CD14-positive monocyte (primary cell): ENCODE measurements at regions not wholly inside any gene's neighbourhood (a gene's known extent, or its start where the extent isn't known, plus 50 kb on each side); places are given as distances from the start of the nearest gene placed in this dataset.

Source experiments
- DNase-seq, 3 donors: peaks; one replicate each; pipeline ENCODE4 v3.0.0-alpha.2; 2011 to 2022
- H2AFZ ChIP-seq: 2 replicates; pipeline ENCODE4 v1.6.0; 2012; ENCODE audit warnings: mild to moderate bottlenecking, low read depth, low read length, inconsistent platforms; ENCODE audit not compliant: insufficient read depth, poor library complexity, severe bottlenecking
- H3K27ac ChIP-seq, 2 donors: 1 replicate in 1 of 2; 2 replicates in 1 of 2; pipeline ENCODE4 v1.5.1; 2012 to 2013; ENCODE audit warnings: low read length in 2 of 2, control low read depth in 1 of 2, inconsistent platforms in 1 of 2, low read depth in 1 of 2, mild to moderate bottlenecking in 1 of 2
- H3K27me3 ChIP-seq, 2 donors: one replicate each; pipeline versions ENCODE4 v1.6.0 to v1.6.1; 2011 to 2013; ENCODE audit warnings: low read length in 2 of 2; ENCODE audit not compliant: control insufficient read depth in 2 of 2, insufficient read depth in 2 of 2
- H3K36me3 ChIP-seq, 2 donors: replicated peaks in 1 of 2; 1 replicate in 1 of 2; 2 replicates in 1 of 2; pipeline versions ENCODE4 v1.5.1 to v1.6.1; 2012 to 2013; ENCODE audit warnings: low read length in 2 of 2, control low read depth in 1 of 2, inconsistent platforms in 1 of 2, mild to moderate bottlenecking in 1 of 2; ENCODE audit not compliant: insufficient read depth in 2 of 2, control insufficient read depth in 1 of 2
- H3K4me1 ChIP-seq, 2 donors: 1 replicate in 1 of 2; 2 replicates in 1 of 2; pipeline versions ENCODE4 v1.5.1 to v1.6.1; 2012 to 2013; ENCODE audit warnings: low read length in 2 of 2, control low read depth in 1 of 2, inconsistent platforms in 1 of 2, mild to moderate bottlenecking in 1 of 2, moderate library complexity in 1 of 2; ENCODE audit not compliant: insufficient read depth in 2 of 2, control insufficient read depth in 1 of 2
- H3K4me2 ChIP-seq: replicated peaks from 2 replicates; pipeline ENCODE3; 2012; ENCODE audit warnings: low read length, moderate library complexity, mild to moderate bottlenecking; ENCODE audit not compliant: poor library complexity, severe bottlenecking; ENCODE audit errors: extremely low read depth
- H3K4me3 ChIP-seq, 3 experiments: fragments of 200-600 bp in 1 of 3; sonication (generic) in 1 of 3; replicated peaks in 1 of 3; 1 replicate in 2 of 3; 2 replicates in 1 of 3; pipeline ENCODE4 v1.5.1; 2011 to 2013; ENCODE audit warnings: low read length in 3 of 3, mild to moderate bottlenecking in 3 of 3, control low read depth in 2 of 3, low read depth in 2 of 3, inconsistent platforms in 1 of 3, moderate library complexity in 1 of 3
- H3K79me2 ChIP-seq: 2 replicates; pipeline ENCODE4 v1.6.0; 2012; ENCODE audit warnings: mild to moderate bottlenecking, control low read depth, inconsistent platforms, low read length, moderate library complexity; ENCODE audit not compliant: insufficient read depth
- H3K9ac ChIP-seq: 2 replicates; pipeline ENCODE4 v1.6.0; 2017; ENCODE audit warnings: low read length, mild to moderate bottlenecking; ENCODE audit not compliant: insufficient read depth, poor library complexity, severe bottlenecking
- H3K9me3 ChIP-seq, 2 donors: replicated peaks in 1 of 2; 1 replicate in 1 of 2; 2 replicates in 1 of 2; pipeline versions ENCODE4 v1.5.1 to v1.6.1; 2012 to 2013; ENCODE audit warnings: low read length in 2 of 2, control low read depth in 1 of 2; ENCODE audit not compliant: control insufficient read depth in 1 of 2, insufficient read depth in 1 of 2
- H4K20me1 ChIP-seq: 2 replicates; pipeline ENCODE4 v1.6.0; 2012; ENCODE audit warnings: mild to moderate bottlenecking, low read length, control low read depth, moderate library complexity; ENCODE audit not compliant: insufficient read depth
- H3K27ac Mint-ChIP-seq, 7 donors: one replicate each; pipeline ENCODE4 v1.8.0; 2020; ENCODE audit warnings: mild to moderate bottlenecking in 7 of 7, mixed read lengths in 7 of 7, moderate library complexity in 6 of 7, inconsistent platforms in 2 of 7
- H3K27me3 Mint-ChIP-seq, 3 donors: one replicate each; pipeline ENCODE4 v1.8.0; 2021 to 2022; ENCODE audit warnings: low read depth in 3 of 3, mild to moderate bottlenecking in 3 of 3, mixed read lengths in 3 of 3, moderate library complexity in 3 of 3, inconsistent platforms in 1 of 3
- H3K36me3 Mint-ChIP-seq, 2 donors: one replicate each; pipeline ENCODE4 v1.8.0; 2020; ENCODE audit warnings: mixed read lengths in 2 of 2, inconsistent platforms in 1 of 2, mild to moderate bottlenecking in 1 of 2
- H3K4me1 Mint-ChIP-seq: one replicate; pipeline ENCODE4 v1.8.0; 2020; ENCODE audit warnings: mild to moderate bottlenecking, mixed read lengths
- H3K4me3 Mint-ChIP-seq, 2 donors: one replicate each; pipeline ENCODE4 v1.8.0; 2020; ENCODE audit warnings: mild to moderate bottlenecking in 2 of 2, mixed read lengths in 2 of 2, moderate library complexity in 1 of 2
- H3K9me3 Mint-ChIP-seq, 7 donors: one replicate each; pipeline ENCODE4 v1.8.0; 2020 to 2022; ENCODE audit warnings: mixed read lengths in 7 of 7, mild to moderate bottlenecking in 6 of 7, moderate library complexity in 6 of 7, inconsistent platforms in 2 of 7
- WGBS: methylation state at CpG from one replicate; pipeline ENCODE4 v1.1.5; 2013; ENCODE audit warnings: missing lambda C conversion rate; ENCODE audit not compliant: insufficient coverage; 5-methylcytosine and 5-hydroxymethylcytosine counted together
- intact Hi-C, 2 donors: fragments of 100-400 bp; cut with micrococcal nuclease; formaldehyde crosslinking; loops; one replicate each; pipeline versions ENCODE4 v1.15.0 to v1.15.1; 2023
- TF ChIP-seq, protein P1 (sequence below): fragments of 200-600 bp; IDR thresholded peaks from one replicate; pipeline ENCODE4 v1.8.0; 2022; ENCODE audit warnings: antibody characterized with exemption, mild to moderate bottlenecking

DNA sequence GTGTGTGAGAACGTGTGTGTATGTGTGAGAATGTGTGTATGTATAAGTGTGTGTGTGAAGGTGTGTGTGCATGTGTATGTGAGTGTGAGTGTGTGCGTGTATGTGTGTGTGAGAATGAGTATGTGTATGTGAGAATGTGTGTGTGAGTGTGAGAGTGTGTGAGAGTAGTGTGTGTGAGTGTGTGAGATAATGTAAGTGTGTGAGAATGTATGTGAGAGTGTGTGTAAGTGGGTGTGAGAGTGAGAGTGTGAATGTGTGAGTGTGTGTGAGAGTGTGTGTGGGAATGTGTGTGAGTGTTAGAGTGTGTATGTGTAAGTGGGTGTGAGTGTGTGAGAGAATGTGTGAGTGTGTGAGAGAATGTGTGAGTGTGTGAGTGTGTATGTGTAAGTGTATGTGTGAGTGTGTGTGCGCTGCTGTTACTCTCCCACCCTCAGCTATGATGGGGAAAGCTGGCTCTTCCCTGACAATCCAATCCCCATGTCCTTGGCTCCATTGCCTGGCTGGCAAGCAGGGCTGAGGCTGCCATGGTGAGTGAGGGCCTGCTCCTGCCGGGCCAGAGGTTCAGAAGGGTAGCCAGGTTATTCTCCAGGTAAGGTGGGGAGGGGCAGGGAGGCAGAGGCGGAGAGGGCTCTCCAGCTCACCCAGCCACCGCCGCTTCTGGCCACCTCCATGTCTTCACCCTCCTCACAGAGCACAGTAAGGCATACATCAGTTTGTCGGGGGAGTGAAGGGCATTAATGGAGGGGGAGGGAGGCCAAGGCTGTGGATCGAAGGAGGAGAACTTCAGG lies 72.6 kb upstream of the PCBD1 start:
- Histone ChIP-seq H3K36me3 (no peaks in the 10 kb centered on the region), H3K79me2 (no peaks in the 10 kb centered on the region), H3K4me2 (no peak overlapping the region), H2AFZ (no peak overlapping the region), H3K4me3 (no peak overlapping the region), H3K9ac (no peak overlapping the region), H3K27ac (no peak overlapping the region), H3K4me1 (no peaks in the 10 kb centered on the region), H3K27me3 (no peaks in the 10 kb centered on the region), H3K9me3 (no peaks in the 10 kb centered on the region), H4K20me1 (no peaks in the 10 kb centered on the region)
- intact Hi-C loops: no loop called here
- TF ChIP-seq, protein P1, sequence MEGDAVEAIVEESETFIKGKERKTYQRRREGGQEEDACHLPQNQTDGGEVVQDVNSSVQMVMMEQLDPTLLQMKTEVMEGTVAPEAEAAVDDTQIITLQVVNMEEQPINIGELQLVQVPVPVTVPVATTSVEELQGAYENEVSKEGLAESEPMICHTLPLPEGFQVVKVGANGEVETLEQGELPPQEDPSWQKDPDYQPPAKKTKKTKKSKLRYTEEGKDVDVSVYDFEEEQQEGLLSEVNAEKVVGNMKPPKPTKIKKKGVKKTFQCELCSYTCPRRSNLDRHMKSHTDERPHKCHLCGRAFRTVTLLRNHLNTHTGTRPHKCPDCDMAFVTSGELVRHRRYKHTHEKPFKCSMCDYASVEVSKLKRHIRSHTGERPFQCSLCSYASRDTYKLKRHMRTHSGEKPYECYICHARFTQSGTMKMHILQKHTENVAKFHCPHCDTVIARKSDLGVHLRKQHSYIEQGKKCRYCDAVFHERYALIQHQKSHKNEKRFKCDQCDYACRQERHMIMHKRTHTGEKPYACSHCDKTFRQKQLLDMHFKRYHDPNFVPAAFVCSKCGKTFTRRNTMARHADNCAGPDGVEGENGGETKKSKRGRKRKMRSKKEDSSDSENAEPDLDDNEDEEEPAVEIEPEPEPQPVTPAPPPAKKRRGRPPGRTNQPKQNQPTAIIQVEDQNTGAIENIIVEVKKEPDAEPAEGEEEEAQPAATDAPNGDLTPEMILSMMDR: no peak
- Mint-ChIP-seq H3K36me3 (no peaks in the 10 kb centered on the region), H3K9me3 (peaks cover 0 to 2% (median 0%) of the 10 kb centered on the region in 7 donors), H3K4me3 (no peak overlapping the region), H3K27ac (no peak overlapping the region), H3K27me3 (peaks cover 1 to 5% (median 3%) of the 10 kb centered on the region in 3 donors), H3K4me1 (no peaks in the 10 kb centered on the region)
- WGBS: 100% methylated on average over 2 of the region's 9 CpGs
- no peak for DNase-seq

- Histone ChIP-seq H3K27me3 (no peaks in the 10 kb centered on the region), H3K4me3 (no peak overlapping the region), H3K4me1 (no peaks in the 10 kb centered on the region), H3K4me2 (no peak overlapping the region), H3K9me3 (no peaks in the 10 kb centered on the region), H2AFZ (no peak overlapping the region), H3K79me2 (no peaks in the 10 kb centered on the region), H4K20me1 (no peaks in the 10 kb centered on the region), H3K36me3 (no peaks in the 10 kb centered on the region), H3K9ac (no peak overlapping the region), H3K27ac (no peak overlapping the region)
- TF ChIP-seq, protein P1: no peak
- no peak for DNase-seq
- no peaks in the 10 kb centered on the region for H3K4me1 Mint-ChIP-seq
- H3K36me3 Mint-ChIP-seq: no peaks in the 10 kb centered on the region
- H3K4me3 Mint-ChIP-seq: no peak overlapping the region
- WGBS: 93% methylated on average over 3 of the region's 4 CpGs
- no peak overlapping the region for H3K27ac Mint-ChIP-seq
- no peaks in the 10 kb centered on the region for H3K9me3 Mint-ChIP-seq
- intact Hi-C loops: no loop called here
- H3K27me3 Mint-ChIP-seq: peaks cover 0 to 5% (median 2%) of the 10 kb centered on the region in 3 donors
Measured at GRCh38 chr10:70962686-70963085, 74.3 kb upstream of the PCBD1 start.
